ENCODE measurements at regions not wholly inside any gene's neighbourhood (a gene's known extent, or its start where the extent isn't known, plus 50 kb on each side); places are given as distances from the start of the nearest gene placed in this dataset.

- no peaks in the 10 kb centered on the region for H3K27me3 ChIP-seq
- intact Hi-C loops (cut with DNase I; ENCODE audit: low total_unique reads), result no loop called here
- no peak overlapping the region for H3K27ac ChIP-seq
- no peak overlapping the region for H3K4me3 ChIP-seq
- H3K9me3 ChIP-seq, result no peaks in the 10 kb centered on the region
- TF ChIP-seq CTCF (IDR thresholded peaks at IDR 0.05) (no peak), POLR2A (IDR thresholded peaks at IDR 0.05) (no peak)
- no peak for DNase-seq
- H3K36me3 ChIP-seq (ENCODE audit: low read depth, missing control alignments), result no peaks in the 10 kb centered on the region
- no peaks in the 10 kb centered on the region for H3K4me1 ChIP-seq
Observed at GRCh38 chr20:7415427-7415826, 524.8 kb downstream of the HAO1 start.

DNA sequence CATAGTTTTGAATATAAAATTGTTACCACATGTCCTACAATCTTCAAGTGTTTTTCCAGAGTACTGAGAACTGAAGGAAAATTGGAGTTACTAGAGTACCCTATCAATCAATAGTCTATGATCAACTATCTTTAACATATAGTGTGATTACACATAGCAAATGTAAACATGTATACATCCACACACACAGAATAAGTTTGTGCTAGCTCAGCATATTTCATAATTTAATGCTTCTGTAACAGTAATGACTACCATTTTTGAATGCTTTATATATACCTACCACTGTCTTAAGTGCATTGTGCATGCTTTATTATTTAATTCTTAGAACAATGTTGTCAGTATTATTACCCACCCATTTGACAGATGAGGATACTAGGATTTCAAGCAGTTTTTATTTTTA lies 523.9 kb downstream of the HAO1 start:
- intact Hi-C loops (cut with DNase I; ENCODE audit: low total_unique reads), result no loop called here
- H3K27me3 ChIP-seq, result no peaks in the 10 kb centered on the region
- no peak overlapping the region for H3K4me3 ChIP-seq
- no peak for TF ChIP-seq POLR2A (IDR thresholded peaks at IDR 0.05)
- TF ChIP-seq CTCF (IDR thresholded peaks at IDR 0.05), result no peak
- H3K9me3 ChIP-seq, result no peaks in the 10 kb centered on the region
- no peak for DNase-seq
- no peaks in the 10 kb centered on the region for H3K36me3 ChIP-seq (ENCODE audit: low read depth, missing control alignments)
- H3K27ac ChIP-seq, result no peak overlapping the region
- H3K4me1 ChIP-seq, result no peaks in the 10 kb centered on the region

- H3K27me3 ChIP-seq, result no peaks in the 10 kb centered on the region
- intact Hi-C loops (cut with DNase I; ENCODE audit: low total_unique reads), result no loop called here
- no peak for TF ChIP-seq POLR2A (IDR thresholded peaks at IDR 0.05)
- no peak for TF ChIP-seq CTCF (IDR thresholded peaks at IDR 0.05)
- H3K4me1 ChIP-seq, result no peaks in the 10 kb centered on the region
- no peaks in the 10 kb centered on the region for H3K9me3 ChIP-seq
- no peak overlapping the region for H3K27ac ChIP-seq
- H3K4me3 ChIP-seq, result no peak overlapping the region
- H3K36me3 ChIP-seq (ENCODE audit: low read depth, missing control alignments), result no peaks in the 10 kb centered on the region
- DNase-seq, result no peak
Observed at GRCh38 chr20:7420345-7420744, 519.9 kb downstream of the HAO1 start.

- WGBS, 2 donors, result 71 to 74% methylated on average over 6 of the region's 6 CpGs
- intact Hi-C loops (cut with DNase I; ENCODE audit: low total_unique reads), result no loop called here
- no peak for TF ChIP-seq POLR2A (IDR thresholded peaks at IDR 0.05)
- no peak for TF ChIP-seq CTCF (IDR thresholded peaks at IDR 0.05)
Observed at GRCh38 chr20:7426890-7427496, 513.3 kb downstream of the HAO1 start.

DNA sequence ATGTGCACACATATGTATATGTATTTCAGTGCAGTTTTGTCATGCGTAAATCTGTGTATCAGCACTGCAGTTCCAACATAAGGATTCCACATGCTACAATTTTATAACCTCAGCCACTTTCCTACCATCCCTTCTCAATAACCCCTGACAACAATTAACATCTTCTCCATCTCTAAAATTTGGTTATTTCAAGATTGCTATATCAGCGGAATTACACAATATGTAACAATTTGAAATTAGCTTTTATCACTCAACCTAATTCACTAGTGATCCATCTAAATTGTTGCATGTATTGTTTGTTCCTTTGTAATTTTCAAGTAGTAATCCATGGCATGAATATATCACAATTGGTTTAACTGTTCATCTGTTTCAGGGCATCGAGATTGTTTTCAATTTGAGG lies 511.3 kb downstream of the HAO1 start:
- H3K27me3 ChIP-seq, result no peaks in the 10 kb centered on the region
- H3K9me3 ChIP-seq, result no peaks in the 10 kb centered on the region
- intact Hi-C loops (cut with DNase I; ENCODE audit: low total_unique reads), result no loop called here
- H3K4me3 ChIP-seq, result no peak overlapping the region
- H3K4me1 ChIP-seq, result no peaks in the 10 kb centered on the region
- 92 to 95% methylated on average over 3 of the region's 3 CpGs for WGBS, 2 donors
- DNase-seq, result no peak
- TF ChIP-seq CTCF (IDR thresholded peaks at IDR 0.05) (no peak), POLR2A (IDR thresholded peaks at IDR 0.05) (no peak)
- H3K36me3 ChIP-seq (ENCODE audit: low read depth, missing control alignments), result no peaks in the 10 kb centered on the region
- H3K27ac ChIP-seq, result no peak overlapping the region

More at GRCh38 chr20:7426890-7427496, 513.3 kb downstream of the HAO1 start:
- Histone ChIP-seq H3K36me3 (ENCODE audit: low read depth, missing control alignments) (no peaks in the 10 kb centered on the region), H3K9me3 (no peaks in the 10 kb centered on the region), H3K27ac (no peak overlapping the region), H3K4me3 (no peak overlapping the region), H3K27me3 (no peaks in the 10 kb centered on the region), H3K4me1 (no peaks in the 10 kb centered on the region)
- no peak for DNase-seq
